H4 (cell line): ENCODE measurements at regions not wholly inside any gene's neighbourhood (a gene's known extent, or its start where the extent isn't known, plus 50 kb on each side); places are given as distances from the start of the nearest gene placed in this dataset.

Experiments
- DNase-seq: peaks from one replicate; pipeline ENCODE4 v3.0.0-alpha.2; 2015; ENCODE audit warnings: low spot score

DNA sequence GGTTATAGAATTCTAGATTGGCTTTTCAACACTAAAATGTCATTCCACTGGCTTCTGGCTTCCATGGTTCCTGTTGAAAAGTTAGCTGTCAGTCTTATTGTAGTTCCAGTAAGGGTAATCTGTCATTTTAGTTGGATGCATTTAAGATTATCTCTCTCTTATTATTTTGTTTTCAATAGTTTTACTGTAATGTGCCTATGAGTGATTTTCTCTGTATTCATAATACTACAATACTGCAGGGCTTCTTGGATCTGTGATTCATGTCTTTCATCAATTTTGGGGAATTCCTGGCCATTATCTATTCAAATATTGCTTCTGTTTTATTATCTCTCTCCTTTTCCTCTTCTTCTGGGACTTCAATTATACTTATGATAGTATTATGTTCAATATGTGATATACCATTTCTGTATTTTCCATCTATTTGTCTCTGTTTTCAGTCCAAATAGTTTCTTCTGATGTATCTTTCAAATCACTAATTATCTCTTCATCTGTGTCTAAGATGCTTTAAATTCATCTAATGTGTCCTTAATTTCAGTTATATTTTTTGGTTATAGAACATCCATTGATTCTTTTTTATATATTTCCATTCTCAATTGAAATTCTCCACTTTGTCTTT, 101.5 kb downstream of the KCTD15 start:
- no peak for DNase-seq

GRCh38 chr19:33900817-33901216, 104.1 kb downstream of the KCTD15 start:
- no peak for DNase-seq

- DNase-seq: no peak
These were observed 105.7 kb downstream of the KCTD15 start for GRCh38 chr19:33902395-33902794.

DNA sequence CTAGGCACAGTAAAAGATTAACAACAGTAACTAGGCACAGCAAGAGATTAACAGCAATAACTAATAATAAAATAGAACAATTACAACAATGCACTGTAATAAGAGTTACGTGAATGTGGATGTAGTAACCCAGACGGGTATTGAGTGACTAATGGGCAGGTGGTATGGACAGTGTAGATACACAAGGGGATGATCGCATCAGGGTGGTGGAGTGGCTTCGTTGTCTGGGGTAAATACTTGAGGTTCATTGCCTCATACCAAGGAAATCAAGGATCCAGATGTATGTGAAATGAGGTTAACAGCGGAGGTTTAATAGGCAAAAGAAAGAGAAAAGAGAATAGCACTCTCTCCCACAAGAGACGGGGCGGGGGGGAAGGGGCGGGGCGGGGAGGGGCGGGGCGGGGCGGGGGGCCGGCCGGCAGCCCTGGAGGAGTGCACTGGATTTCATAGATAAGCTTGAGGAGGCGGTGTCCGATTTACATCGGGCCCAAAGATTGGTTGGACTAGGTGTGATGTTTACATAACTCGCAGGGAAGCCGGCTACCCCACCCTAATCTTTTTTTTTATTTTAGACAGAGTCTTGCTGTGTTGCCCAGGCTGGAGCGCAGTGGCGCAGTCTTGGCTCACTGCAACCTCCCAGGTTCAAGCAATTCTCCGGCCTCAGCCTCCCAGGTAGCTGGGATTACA, 106.3 kb downstream of the KCTD15 start:
- peak; percentile 34 for DNase-seq

DNA sequence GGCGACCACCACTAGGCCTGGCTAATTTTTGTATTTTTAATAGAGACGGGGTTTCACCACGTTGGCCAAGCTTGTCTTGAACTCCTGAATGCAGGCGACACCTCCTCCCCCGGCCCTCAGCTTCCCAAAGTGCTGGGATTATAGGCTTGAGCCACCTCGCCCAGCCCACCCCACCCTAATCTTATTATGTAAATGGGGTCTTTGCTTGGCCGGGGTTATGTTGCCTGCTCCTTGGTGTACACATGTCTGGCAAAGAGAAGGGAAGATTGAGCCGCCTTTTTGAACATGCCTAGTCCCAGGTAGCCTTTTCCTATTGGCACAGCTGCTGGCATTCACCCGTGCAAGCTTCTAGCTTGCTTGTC, 106.8 kb downstream of the KCTD15 start:
- no peak for DNase-seq

- DNase-seq: peak; percentile 85
These were observed 108.0 kb downstream of the KCTD15 start for GRCh38 chr19:33904681-33905080.

DNA sequence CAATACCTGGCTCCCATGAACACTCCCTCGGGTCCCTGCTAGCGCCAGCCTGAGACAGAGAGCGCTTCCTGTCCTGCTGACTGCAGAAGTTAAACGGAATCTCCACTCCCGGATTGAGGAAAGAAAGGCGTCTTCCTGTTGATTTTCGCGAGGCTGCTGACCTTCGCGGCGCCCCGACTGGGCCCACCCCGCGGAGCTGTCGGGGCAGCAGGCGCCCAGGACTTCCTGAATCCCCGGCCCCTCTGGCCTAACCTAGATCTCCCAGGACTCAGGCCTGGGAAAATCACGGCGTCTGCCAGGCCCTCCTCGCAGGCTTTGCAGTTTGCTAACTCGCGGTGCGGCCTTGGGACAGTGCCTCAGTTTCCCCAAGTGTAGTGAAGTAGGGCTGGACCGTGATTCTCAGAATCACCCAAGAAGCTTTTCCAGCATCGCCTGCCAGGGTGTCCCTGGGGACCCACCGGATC, 108.8 kb downstream of the KCTD15 start:
- DNase-seq: no peak

DNA sequence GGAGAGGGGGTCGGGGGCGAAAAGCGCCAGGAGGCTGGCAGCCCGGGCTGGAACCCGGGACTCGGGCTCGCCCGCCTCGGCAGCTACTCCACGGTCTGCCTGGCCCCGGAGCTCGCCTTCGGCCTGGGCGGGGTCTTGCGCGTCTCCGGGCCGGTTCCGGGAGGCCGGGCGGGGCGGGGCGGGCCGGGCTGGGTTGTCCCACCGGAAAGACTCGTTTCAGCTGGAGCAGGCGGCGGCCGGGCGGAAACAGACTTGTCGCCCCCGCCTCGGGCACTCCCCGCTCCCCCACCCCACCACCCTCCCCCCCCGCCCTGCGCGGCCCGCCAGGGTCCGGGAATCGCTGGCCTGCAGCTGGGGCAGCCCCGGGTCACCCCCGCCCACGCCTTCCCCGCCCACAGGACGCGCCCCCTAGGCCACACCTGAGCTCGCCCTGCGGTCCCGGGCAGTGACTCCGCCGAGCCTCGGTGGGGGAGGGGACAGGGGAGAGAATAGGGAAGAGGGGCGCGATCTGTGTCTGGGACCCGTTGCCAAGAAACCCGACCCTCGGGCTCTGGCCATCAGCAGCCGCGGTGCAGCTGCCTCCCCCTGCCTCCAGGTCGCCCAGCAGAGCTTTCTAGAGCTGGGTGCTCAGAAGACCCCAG, 109.4 kb downstream of the KCTD15 start:
- DNase-seq: no peak

DNA sequence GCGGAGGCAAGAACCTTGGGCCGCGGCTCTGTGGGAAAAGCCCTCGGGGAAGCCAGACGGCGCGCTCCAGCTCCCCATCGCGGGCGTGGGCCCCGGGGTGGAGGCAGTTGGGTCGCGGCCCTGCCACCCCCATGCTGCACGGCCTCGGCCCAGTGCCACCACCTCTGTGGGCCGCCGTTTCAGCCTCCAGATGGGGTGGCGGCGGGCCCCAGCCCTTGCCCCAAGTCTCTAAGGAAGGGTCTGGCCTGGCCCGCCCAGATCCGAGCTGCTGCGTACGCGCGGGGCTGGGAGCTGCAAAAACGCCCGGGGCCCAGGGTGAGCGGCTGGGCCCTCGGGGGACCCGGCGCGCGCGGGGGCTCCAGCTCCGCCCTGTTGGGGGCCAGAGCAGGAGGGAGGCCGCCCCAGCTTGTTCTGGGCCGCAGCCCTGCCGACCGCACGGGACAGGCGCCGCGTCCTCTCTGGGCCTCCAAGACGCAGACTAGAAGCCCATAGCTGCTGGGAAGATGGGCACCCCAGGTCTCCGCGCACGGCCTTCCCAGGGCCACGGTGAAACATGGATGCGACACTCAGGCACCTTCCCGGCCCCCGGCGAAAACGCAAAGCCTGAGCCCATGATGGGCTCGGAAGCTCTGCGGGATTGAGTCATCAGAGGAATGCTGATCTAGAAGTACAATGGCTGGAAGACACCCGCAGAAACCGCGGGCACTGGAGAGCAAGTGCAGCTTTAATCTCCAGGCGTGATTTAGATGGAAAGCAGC, 110.1 kb downstream of the KCTD15 start:
- DNase-seq: no peak

- no peak for DNase-seq
These were observed 114.3 kb downstream of the KCTD15 start for GRCh38 chr19:33910922-33911321.

DNA sequence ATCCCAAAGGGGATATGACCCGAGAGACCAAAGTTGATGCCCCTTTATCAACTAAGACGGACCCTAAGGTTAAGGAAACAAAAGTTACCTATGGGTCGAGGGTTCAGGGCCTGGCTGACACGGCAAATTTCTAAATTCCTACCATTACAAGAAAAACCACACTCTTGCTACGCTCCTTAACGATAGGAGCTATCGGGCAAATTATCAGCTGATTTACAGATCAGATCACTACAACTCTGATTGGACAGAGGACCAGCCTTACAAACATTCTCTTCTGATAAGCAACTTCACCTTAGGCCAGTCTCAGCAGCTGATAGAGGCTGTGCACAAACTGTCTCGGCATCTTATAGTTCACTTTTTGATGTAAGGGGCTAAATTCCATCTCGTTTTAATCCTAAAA, 117.9 kb downstream of the KCTD15 start:
- DNase-seq: no peak

GRCh38 chr19:33916792-33917191, 120.1 kb downstream of the KCTD15 start:
- DNase-seq: no peak

DNA sequence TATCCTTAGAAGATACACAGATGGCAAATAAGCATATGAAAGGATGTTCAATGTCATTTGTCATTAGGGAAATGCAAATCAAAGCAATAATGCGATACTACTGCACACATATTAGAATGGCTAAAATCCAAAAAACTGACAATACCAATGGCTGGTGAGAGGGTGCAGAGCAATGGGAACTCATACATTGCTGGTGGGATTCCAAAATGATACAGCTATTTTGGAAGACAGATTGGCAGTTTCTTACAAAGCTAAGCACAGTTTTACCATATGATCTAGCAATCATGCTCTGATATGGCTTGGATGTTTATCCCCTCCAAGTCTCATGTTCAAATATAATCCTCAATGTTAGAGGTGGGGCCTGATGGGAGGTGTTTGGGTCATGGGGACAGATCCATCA, 122.6 kb downstream of the KCTD15 start:
- DNase-seq: no peak

DNA sequence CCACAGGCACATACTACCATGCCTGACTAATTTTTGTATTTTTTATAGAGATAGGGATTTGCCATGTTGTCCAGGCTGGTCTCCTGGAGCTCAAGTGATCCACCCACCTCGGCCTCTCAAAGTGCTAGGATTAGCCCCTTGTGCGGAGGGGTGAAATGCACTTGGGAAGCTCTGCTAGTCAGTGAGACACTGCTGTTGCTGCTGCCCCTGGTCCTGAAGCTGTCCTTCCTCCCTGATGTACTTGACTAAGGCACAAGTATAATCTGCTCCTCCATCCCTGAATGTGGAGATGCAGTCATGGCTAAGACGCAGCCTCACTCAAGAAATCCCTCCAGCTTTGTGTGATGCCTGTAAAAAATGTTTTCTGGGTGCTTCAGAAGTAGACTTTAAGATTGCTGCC, 124.5 kb downstream of the KCTD15 start:
- no peak for DNase-seq

GRCh38 chr19:33926306-33926705, 129.6 kb downstream of the KCTD15 start:
- no peak for DNase-seq

GRCh38 chr19:33927789-33928457, 131.3 kb downstream of the KCTD15 start:
- no peak for DNase-seq

DNA sequence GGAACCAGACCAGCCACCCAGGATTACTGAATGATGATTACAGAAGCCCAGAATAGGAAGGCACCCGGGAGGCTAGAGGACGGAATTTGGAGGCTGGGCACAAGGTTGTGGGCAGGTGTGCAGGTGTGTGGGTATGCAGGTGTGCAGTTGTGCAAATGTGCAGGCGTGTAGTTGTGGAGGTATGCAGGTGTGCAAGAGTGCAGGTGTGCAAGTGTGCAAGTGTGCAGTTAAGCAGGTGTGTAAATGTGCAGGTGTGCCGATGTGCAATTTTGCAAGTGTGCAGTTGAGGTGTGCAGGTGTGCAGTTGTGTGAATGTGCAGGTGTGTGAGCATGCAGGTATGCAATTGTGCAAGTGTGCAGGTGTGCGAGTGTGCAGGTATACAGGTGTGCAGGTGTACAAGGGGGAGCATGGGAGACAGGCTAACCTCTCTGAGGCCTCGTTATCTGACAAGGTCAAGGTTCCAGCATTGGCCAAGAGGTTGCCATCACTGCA, 131.8 kb downstream of the KCTD15 start:
- DNase-seq: no peak

GRCh38 chr19:33933931-33934330, 137.3 kb downstream of the KCTD15 start:
- no peak for DNase-seq

- DNase-seq: no peak
These were observed 142.2 kb downstream of the KCTD15 start for GRCh38 chr19:33938821-33939220.

- no peak for DNase-seq
These were observed 144.5 kb downstream of the KCTD15 start for GRCh38 chr19:33941133-33941532.

- no peak for DNase-seq
These were observed 150.0 kb downstream of the KCTD15 start for GRCh38 chr19:33946535-33947264.
